ENCODE measurements at regions not wholly inside any gene's neighbourhood (a gene's known extent, or its start where the extent isn't known, plus 50 kb on each side); places are given as distances from the start of the nearest gene placed in this dataset.

DNA sequence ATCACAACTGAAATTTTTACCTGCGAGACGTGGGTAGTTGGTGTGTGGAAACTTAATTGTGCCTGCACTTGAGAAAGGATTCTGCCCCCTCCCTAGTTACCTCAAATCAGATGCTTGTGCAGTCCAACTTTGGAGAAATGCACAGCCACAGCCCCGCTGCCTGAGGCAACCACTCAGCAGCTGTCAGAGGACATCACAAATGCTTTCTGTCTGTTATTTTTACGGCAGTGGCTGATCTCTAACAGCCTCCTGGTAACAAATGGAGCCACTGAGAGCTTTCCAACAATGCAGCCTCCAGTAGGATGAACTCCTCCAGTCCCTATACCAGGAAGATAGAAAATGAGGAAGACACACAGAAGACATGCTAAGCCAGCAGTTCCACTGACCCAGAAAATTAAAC is 712.2 kb upstream of the GHITM start:
- TF ChIP-seq, protein P1, sequence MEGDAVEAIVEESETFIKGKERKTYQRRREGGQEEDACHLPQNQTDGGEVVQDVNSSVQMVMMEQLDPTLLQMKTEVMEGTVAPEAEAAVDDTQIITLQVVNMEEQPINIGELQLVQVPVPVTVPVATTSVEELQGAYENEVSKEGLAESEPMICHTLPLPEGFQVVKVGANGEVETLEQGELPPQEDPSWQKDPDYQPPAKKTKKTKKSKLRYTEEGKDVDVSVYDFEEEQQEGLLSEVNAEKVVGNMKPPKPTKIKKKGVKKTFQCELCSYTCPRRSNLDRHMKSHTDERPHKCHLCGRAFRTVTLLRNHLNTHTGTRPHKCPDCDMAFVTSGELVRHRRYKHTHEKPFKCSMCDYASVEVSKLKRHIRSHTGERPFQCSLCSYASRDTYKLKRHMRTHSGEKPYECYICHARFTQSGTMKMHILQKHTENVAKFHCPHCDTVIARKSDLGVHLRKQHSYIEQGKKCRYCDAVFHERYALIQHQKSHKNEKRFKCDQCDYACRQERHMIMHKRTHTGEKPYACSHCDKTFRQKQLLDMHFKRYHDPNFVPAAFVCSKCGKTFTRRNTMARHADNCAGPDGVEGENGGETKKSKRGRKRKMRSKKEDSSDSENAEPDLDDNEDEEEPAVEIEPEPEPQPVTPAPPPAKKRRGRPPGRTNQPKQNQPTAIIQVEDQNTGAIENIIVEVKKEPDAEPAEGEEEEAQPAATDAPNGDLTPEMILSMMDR (IDR thresholded peaks at IDR 0.05), result no peak
- TF ChIP-seq POLR2A (IDR thresholded peaks at IDR 0.05) (no peak), EP300 (IDR thresholded peaks at IDR 0.05) (no peak)
